GM18511 (cell line): ENCODE measurements at regions not wholly inside any gene's neighbourhood (a gene's known extent, or its start where the extent isn't known, plus 50 kb on each side); places are given as distances from the start of the nearest gene placed in this dataset.
A peak's percentile ranks its signal among the peaks of the same experiment; 100 is the strongest.

Experiments
- ATAC-seq: cut with Tn5 transposase; IDR thresholded peaks from one replicate; pipeline ENCODE4 v1.9.1; 2021; ENCODE audit warnings: mild to moderate bottlenecking, moderate library complexity; ENCODE audit not compliant: unreplicated experiment

DNA sequence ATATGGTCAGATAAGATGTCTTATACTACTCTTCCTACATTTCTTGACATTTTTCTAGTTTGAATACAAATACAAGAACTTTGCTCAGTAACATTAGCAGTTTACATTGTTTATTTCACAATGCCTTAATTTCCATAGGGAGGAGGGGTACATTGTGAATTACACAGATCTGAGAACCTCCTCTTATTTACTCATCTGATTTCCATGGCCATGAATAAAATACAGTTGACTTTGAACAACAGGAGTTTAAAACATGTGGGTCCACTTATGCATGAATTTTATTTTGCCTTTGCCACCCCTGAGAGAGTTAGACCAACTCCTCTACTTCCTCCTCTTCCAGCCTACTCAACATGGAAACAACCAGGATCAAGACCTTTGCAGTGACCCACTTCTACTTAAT lies 67.7 kb downstream of the MGST1 start:
- no peak for ATAC-seq

GRCh38 chr12:16417058-16417457 lies 69.6 kb downstream of the MGST1 start:
- ATAC-seq = no peak

GRCh38 chr12:16421806-16422205 lies 74.4 kb downstream of the MGST1 start:
- no peak for ATAC-seq

GRCh38 chr12:16424531-16424930 lies 77.1 kb downstream of the MGST1 start:
- ATAC-seq = no peak

DNA sequence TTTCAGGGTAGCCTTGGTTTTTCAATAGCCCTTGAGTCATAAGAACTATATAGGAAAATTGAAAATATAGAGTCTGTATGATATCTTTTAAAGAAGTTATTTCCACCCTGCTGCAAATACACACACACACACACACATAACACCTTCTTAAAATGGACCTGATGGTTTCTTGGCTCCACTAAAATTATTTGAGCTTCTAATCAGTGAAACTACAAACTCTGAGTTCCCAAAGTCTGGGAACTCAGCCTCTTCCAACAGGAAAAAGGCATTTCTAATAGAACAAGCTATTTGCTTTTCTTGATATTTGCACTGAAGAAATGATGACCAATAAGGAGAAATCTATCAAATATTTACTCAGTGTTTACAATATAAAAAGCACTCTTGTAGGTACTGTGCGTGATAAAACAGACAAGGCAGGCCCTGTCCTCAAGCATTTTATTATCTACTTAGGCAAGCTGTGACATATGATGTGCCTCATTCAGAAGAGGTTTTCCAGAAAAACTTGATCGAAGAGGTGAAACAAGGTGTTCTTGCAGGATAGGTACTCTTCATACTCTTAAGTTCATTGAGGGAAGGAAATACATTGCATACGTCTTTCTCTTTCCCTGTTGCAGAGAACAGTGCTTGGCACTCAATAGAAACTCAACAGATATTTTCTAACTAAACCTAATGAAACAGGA lies 88.6 kb downstream of the MGST1 start:
- ATAC-seq = no peak

GRCh38 chr12:16437281-16437816 lies 89.9 kb downstream of the MGST1 start:
- ATAC-seq = no peak

DNA sequence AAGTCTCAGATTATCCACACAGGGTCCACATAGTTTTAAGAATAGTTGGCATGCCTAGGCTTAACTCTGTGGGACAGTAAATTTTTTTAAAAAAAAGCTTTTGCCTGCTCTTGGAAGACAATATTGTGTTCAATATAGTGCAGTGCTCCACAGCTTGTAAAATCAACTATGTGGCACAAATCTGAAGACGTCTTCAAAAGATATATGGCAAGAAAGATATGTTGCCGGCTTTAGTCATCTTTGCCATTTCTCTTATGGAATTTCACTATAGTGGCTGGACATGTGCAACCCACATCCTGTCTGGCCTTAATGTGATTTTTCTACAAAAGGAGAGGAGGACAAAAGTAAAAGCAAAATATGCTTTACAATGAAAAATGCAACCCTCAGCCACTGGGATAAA lies 90.5 kb downstream of the MGST1 start:
- ATAC-seq = no peak

GRCh38 chr12:16449459-16449858 lies 102.0 kb downstream of the MGST1 start:
- no peak for ATAC-seq

GRCh38 chr12:16453319-16453718 lies 105.9 kb downstream of the MGST1 start:
- no peak for ATAC-seq

DNA sequence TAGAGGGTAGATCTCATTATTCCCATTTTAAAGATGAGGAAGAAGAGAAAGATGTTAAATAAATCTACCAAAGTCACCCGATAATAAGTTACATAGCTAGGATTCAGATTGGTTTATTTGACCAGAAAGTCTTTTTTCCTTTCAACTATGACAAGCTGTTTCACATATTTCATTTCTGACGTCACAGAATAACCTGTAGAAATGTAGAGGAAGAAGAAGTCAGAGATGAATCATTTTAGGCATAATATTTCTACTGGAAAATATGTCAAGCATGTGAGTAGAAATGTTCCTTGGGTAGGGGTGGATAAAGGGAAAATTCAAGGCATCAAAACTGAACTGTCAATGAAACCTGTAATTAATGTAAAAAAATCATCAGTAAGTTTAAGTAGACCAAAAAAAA lies 107.0 kb downstream of the MGST1 start:
- no peak for ATAC-seq

DNA sequence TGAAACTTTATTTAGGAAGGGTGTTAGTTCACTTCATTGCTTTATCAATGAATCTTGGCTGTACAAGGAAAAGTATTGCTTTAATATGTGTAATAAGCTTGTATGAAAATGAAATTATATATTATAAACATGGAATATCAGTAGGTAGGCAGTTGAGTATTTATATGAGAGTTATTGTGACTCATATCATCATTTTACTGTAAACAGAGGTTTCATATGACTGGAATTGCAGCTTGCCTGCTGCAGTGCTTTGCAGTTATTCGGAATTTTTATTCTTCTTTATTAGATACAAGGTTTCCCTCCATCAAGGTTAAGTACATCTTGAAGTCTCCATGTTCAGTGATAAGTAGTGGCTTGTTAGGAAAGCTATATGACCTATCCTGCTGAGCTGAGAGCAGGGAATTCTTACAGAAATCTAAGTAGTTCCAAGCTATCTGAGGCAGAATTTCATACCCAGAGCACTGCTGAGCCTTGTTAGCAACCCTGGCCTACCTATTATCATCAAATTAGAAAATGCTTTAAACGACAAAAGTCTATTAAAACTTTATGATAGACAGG lies 111.2 kb downstream of the MGST1 start:
- no peak for ATAC-seq

DNA sequence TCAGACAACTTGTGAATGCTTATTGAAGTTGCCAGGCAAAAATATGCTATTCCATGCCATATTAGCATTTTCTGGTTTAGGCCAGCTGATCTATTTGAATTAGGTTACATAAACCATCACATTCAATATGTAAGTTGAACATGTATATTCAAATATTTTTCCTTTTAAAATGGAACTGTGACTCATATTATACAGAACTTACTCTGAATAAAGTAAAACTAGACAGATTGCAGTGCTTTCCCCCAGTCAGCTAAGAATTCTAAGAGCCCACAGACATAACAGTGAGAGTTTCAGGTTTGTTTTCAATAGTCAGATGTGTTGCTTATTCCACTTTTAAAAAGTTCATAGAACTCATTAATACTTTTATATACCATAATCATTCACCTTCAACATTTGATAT lies 119.8 kb downstream of the MGST1 start:
- peak; percentile 56 for ATAC-seq

DNA sequence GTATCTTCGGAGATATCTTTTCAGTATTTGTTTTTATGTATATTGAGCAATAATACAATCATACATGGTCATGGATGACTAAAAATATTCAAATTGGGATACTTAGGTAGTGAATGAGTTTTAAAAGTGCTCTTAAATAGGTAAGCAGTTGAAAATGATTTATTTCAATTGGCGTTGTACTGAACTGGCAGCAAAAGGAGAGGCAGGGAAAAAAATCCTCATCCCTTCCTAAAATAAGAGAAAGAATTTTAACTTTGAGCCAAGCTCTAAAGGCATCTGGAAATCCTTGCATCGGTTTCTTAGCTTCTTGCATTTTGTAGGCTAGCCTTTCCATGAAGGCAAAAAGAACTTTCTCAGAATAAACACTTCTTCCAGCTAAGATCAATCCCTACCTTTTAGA lies 125.2 kb downstream of the MGST1 start:
- no peak for ATAC-seq

DNA sequence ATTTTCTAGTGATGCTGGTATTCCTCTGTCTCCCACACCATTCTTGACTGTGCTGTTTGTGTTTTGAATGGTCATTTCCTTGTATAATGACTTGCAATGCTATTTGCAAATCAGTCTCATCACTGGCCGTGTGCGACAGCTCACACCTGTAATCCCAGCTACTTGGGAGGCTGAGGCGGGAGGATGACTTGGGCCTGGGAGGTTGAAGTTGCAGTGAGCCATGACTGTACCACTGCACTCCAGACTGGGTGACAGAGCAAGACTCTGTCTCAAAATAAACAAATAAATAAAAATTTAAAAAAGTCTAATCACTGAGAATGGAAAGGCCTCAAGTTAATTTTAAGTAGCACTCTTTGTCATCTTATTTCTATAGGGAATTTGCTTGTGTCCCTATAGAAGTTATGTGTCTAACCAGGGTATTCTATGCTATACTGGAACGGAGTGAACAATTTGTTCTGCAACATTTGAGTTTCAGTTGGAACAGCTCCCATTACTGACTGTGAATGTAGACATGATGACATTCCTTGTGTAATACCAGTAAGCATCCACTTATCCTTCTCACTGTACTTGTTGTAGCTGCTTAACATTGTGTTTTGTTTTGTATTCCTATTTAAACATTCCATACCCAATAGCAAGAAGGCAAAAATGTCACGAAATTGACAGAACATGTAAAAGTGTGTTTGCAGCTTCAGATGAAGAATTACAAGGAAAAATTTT lies 126.3 kb downstream of the MGST1 start:
- no peak for ATAC-seq

GRCh38 chr12:16474801-16475200 lies 127.4 kb downstream of the MGST1 start:
- no peak for ATAC-seq

- ATAC-seq = no peak
These were observed 128.1 kb downstream of the MGST1 start for GRCh38 chr12:16475521-16475920.

DNA sequence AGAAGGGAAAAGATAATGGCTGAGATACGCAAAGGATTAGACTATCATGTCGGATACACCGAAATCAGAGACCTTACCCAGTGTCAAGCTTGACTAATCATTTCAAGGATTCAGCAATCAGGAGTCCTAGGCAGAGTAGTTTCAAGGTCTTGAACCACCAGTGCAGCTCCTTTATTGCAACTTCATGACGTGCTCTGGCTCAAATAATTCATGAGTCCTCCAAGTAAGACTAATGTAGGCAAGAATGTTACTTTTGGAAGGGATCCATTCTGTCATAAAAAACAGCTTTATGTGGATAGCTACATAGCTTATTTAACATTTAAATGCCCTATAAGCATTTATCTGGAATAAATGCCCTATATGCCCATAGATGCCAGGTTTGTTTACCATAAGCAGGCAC lies 123.2 kb downstream of the LMO3 start:
- ATAC-seq = no peak

GRCh38 chr12:16492240-16492639 lies 113.7 kb downstream of the LMO3 start:
- no peak for ATAC-seq

- no peak for ATAC-seq
These were observed 112.9 kb downstream of the LMO3 start for GRCh38 chr12:16492820-16493797.

DNA sequence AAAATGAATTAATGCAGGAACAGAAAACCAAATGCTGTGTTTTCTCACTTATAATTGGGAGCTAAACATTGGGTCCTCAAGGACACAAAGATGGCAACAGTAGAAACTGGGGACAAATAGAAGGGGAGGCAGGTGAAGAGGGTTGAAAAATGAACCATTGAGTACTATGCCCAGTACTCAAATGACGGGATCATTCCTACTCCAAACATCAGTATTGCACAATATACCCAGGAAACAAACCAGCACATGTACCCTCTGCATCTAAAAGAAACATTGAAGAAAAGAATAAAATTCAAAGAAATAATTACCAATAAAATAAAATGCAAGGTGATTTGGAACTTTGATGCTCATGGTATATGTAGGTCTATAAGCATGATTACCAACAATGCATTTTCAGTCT lies 110.8 kb downstream of the LMO3 start:
- ATAC-seq = no peak
